Stimulated activated CD4-positive, alpha-beta T cell treated with anti-CD3 and anti-CD28 coated beads, Interleukin-15, amount 100 ng/mL, for 24 hours (primary cell): ENCODE measurements at regions not wholly inside any gene's neighbourhood (a gene's known extent, or its start where the extent isn't known, plus 50 kb on each side); places are given as distances from the start of the nearest gene placed in this dataset.

Experiments
- DNase-seq: peaks from one replicate; pipeline ENCODE4 v3.0.0-alpha.2; 2020

DNA sequence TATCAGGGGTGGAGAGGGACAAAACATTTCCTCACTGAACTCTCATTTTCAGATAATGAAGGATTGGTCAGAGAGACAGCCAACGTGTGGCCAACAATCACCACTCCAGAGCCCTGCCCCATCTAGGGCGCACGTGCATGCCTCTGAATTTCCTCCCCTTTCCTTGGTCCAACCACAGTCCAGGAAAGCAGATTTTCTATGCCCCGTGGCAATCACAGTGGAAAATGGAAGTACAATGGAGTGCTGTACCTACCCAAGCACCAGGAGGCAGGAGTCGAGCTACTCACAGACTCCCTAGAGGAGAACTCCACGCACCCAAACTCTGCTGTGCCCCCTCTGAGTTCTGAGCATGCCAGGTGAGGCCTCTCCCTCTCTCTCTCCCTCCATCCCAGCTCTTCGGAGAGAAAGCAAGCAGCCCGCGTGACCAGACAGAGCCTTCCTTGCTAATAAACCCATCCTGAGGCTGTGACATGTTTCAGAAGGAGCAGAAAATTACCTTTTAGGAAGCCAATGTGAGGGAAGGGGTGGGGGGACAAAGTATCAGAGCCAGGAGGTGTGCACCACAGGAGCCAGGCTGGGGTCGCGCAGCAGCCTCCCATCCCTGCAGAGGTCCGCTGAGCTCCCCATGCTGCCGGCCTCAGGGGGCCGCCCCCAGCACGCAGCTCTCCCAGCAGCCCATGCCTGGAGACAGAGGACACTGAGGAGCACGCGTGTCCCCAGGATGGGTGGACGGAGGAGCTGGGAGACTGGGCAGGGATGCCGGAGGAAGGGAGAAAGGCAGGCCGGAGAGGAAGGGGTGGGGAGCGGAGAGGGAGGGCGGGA is 73.4 kb downstream of the PITPNM2 start:
- no peak for DNase-seq

DNA sequence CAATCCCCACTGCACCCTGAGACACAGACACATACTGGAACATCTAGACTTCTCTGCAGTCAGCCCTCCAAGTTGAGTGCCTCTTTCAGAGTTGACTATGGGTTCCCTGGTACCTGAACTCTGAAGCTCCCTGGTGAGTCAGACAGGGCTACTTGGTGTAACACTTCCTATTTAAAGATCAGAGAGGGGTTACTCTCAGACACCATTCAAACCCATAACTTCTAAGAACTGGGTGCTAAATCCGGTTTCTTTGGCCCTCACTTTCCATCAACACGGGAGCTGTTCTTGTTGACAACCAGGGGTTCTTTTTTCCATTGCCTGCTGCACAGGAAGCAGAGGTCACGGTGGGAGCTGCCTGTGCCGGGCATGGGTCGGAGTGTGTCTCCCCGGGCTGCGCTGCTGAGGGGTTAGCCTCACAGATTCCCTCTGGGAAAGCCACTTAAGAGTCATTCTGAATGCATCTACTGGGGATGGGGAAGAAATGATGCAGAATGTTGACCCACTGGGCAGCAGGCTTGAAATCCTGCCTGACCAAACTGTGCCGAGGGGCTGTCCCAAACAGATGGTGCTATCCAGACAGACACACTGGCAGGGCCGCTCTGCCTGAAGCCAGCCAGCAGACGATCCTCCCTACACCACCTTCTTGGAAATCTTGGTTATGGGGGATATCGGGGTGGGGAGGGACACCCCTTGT is 74.1 kb downstream of the PITPNM2 start:
- peak; percentile 72 for DNase-seq

DNA sequence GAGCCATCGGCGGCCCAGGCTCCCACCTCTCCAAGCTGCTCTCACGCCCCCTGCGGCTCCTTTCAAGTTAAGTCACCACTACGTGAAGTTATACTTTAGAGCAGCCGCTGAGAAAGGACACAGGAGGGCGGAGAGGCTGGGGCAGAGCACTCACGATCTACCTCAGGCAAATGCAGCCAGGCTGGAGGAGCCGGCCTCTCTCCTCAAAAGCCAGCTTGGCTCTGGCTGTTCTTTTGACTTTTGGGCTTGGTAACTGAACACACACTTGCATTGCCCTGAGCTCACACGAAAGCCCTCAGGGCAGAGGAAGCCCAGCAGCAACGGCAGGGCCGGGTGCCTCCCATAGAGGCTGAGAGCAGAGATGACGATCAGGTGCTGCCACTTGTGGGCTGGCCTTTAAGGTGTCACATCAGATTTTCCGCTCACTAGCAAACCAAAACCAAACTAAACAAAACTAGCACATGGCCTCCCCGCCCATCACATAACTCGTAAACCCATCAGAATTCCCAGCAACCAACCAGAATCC is 75.2 kb downstream of the PITPNM2 start:
- DNase-seq = peak; percentile 85

- no peak for DNase-seq
Measured at GRCh38 chr12:123075087-123075645, 75.7 kb downstream of the PITPNM2 start.

DNA sequence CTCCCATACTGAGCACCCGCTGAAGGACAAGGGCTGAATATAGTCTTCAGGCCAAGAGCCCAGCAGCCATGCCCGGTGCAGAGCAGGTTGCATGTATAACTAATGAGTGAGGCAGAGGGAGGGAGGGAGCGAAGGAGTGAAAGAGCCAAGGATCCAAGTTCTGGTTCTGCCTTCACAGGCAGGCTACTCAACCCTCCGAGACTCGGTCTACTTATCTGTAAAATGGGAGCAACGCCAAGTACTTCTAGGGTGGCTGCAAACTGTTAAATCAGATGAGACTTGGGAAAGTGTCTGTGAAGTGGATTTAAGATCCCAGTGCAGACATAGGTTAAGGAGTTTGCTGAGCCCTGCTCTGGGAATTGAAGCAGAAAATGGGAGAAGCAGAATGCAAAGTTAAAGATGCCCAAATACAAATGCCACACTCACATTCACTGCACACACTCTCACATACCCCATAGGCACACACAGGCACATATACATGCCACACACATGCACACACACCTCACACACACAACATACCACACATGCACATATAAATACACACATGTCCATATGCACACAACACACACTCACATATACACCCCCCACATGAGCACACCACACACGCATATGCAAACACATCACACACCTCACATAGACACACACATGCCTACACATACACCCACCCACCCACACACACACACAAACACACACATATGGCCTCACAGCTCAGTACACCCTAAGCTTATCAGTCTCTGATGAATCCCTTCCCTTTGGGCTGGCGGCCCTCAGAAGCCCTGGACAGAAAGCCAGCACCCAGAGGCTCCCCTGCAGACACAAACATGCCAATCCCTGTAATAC is 76.7 kb downstream of the PITPNM2 start:
- DNase-seq = no peak

GRCh38 chr12:123073292-123073691 is 77.6 kb downstream of the PITPNM2 start:
- DNase-seq = no peak

DNA sequence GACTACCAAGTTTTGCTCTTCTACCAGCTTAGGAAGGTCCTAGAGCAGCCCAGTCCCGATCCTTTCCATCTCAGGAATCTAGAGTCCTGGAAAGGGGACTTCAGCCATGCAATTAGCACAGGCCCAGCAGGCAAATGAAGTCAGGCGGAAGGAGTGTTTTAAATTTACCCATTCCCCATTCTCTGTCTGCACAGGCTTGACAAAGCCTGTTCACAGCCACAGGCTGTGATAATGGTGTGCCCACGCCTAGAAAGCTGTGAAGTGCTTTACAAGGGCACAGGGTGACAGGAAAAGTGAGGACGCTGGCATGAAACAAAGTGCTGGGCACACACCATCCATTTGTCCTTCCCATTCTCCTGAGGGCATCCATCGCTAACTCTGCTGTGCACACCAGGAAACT is 79.0 kb downstream of the PITPNM2 start:
- no peak for DNase-seq

DNA sequence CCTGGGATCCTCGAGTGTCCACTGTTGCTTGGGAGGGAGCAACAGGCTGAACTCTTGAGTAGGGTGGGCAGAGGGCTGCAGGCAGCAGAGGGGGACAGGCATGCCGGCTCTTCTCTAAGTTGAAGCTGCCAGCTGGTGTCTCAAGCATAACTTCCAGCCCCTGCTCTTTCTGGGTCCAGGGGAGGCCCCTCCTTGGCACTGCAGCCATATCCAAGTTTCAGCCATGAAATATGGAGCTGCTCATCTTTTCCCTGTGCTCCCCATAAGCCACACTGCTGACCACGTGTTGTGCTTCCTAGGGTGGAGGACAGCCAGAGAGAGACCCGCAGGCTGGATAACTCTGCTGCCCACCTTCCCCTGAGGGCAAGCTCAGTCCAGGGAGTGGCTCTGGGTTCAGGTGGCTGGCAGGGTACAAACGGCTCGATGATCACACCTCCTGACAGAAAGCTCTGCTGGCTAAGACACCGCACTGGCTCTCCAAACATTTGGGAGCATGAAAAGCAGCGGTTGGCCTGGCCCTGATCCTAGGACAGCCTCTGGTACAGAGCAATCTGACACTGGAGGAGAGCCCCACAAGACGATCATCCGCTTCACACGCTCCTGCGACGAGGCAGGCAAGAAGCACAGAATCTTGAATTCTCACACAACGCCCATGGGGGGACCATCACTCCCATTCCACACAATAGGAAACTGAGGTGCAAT is 79.6 kb downstream of the PITPNM2 start:
- no peak for DNase-seq

- no peak for DNase-seq
Measured at GRCh38 chr12:123070267-123071081, 80.4 kb downstream of the PITPNM2 start.

DNA sequence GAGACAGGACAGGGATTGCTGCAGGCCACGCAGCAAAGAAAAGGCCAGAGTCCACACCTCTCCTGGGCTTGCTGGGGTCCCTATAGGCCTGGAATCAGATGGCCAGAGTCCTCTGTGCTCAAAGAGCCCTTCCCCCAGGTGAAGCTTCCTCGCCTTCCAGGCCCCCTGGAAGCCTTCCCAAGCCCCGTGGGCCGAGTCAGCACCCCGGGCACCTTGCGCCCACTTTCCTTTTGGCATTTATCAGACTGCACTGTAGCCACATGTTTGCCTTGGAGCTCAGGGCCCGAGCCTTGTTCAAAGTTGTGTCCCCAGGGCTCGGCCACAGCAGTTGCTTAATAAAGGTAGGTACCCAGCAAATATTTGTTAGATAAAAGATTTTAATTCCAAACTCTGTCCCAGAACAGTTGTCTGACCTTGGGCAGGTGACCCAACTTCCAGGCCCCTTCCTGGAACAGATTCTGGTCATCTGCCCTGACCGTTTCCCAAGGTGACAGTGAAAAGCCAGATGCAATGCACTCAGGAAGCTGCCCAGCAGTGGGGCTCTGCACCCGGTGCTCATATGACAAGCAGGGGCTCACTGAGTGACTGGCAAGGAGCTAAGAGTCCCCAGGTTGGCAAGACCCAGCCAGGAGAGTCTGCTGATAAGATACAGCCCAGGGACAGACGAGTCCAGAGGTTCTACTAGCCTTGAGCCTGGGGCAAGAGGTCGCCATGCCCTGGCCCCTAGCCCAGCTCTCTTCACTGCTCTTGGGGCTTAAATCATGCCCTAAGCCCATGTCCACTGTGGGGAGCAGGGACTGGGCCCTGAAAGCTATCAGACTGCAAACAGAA is 81.2 kb downstream of the PITPNM2 start:
- no peak for DNase-seq

- DNase-seq = no peak
Measured at GRCh38 chr12:123067654-123068053, 83.2 kb downstream of the PITPNM2 start.

- DNase-seq = no peak
Measured at GRCh38 chr12:123066384-123066710, 84.5 kb downstream of the PITPNM2 start.

- DNase-seq = no peak
Measured at GRCh38 chr12:123065676-123066383, 85.1 kb downstream of the PITPNM2 start.

GRCh38 chr12:123064885-123065619 is 84.6 kb downstream of the ARL6IP4 start:
- no peak for DNase-seq

- DNase-seq = no peak
Measured at GRCh38 chr12:123064366-123064765, 83.9 kb downstream of the ARL6IP4 start.

GRCh38 chr12:123063535-123063934 is 83.1 kb downstream of the ARL6IP4 start:
- no peak for DNase-seq

DNA sequence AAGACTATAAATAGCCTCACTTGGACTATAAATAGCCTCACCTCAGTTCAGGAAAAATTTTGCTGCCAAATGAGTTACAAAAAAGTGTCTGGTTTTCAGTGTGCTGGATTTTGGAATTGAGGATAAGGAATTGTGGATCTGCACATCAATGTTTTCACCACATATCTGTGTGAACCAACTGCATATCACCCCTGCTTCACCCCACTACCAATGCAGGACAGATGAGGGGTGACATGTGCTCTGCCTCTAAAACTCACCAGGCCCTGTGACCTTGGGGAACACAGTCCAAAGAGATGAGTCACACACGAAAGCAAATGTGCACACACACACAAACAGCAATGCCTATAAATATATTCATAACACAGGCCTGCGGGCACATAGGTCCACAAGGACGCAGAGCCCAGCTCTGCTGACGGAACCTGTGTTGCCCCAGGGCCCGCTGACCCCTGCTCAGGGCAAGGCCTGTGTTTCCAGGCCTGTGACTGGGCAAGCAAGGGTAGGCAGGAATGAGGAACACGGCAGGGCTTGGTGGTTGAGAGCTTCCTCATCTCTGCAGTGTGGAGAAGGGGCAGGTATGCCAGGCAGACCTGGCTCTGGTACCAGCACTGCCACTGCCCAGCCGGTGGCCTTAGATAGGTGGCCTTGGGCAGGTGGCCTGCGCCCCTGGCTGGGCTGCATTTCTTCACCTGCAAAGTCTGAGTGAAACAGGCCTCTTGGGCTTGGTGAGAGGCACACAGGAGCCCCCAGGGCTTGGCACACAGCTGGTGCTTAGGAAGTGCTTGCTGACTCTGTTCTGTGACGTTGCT is 82.4 kb downstream of the ARL6IP4 start:
- no peak for DNase-seq
